ENCODE measurements at regions not wholly inside any gene's neighbourhood (a gene's known extent, or its start where the extent isn't known, plus 50 kb on each side); places are given as distances from the start of the nearest gene placed in this dataset.

DNA sequence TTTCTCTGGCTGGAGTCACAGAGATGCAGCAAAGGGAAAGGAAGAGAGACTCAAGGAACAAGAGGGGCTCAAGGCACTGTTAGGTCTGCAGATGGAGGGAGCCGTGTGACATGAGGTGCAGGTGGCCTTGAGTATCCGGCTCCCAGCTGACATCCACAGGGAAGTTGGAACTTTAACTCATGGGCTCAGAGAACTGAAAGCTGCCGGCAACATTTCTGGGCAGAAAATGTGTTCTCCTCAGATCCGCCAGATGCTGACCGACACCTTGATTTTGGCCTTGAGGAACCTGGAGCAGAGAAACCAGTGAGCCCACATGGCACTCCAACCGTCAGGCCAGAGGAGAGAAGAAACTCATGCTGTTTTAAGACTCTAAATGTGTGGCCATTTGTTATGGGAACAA lies 258.1 kb upstream of the IRX2 start:
- TF ChIP-seq TCF12 (IDR thresholded peaks at IDR 0.05): no peak
- no peak for TF ChIP-seq POLR2AphosphoS5 (IDR thresholded peaks at IDR 0.05; ENCODE audit: low read depth, low read length)
- no peak for TF ChIP-seq RFX5 (IDR thresholded peaks at IDR 0.05; ENCODE audit: low read length)
- TF ChIP-seq, protein P1, sequence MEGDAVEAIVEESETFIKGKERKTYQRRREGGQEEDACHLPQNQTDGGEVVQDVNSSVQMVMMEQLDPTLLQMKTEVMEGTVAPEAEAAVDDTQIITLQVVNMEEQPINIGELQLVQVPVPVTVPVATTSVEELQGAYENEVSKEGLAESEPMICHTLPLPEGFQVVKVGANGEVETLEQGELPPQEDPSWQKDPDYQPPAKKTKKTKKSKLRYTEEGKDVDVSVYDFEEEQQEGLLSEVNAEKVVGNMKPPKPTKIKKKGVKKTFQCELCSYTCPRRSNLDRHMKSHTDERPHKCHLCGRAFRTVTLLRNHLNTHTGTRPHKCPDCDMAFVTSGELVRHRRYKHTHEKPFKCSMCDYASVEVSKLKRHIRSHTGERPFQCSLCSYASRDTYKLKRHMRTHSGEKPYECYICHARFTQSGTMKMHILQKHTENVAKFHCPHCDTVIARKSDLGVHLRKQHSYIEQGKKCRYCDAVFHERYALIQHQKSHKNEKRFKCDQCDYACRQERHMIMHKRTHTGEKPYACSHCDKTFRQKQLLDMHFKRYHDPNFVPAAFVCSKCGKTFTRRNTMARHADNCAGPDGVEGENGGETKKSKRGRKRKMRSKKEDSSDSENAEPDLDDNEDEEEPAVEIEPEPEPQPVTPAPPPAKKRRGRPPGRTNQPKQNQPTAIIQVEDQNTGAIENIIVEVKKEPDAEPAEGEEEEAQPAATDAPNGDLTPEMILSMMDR (IDR thresholded peaks at IDR 0.05): no peak
- no peak for TF ChIP-seq RAD21 (IDR thresholded peaks at IDR 0.05; ENCODE audit: low read length)
- TF ChIP-seq FOSL2 (IDR thresholded peaks at IDR 0.05; ENCODE audit: borderline replicate concordance, low read depth): no peak
- TF ChIP-seq EP300 (IDR thresholded peaks at IDR 0.05; ENCODE audit: borderline replicate concordance in 1 of 2, low read depth in 1 of 2, low read length in 1 of 2): no peak
- TF ChIP-seq TEAD4 (IDR thresholded peaks at IDR 0.05; ENCODE audit: borderline replicate concordance, insufficient read depth): no peak
- TF ChIP-seq NRF1 (IDR thresholded peaks at IDR 0.05; ENCODE audit: low read depth, low read length): no peak
- ChIA-PET CTCF (no interaction called here), POLR2A (no interaction called here)
- Histone ChIP-seq H3K27me3 (ENCODE audit: insufficient read depth) (no peaks in the 10 kb centered on the region), H4K20me1 (ENCODE audit: insufficient read depth) (no peaks in the 10 kb centered on the region), H2AFZ (ENCODE audit: low read depth) (no peak overlapping the region), H3K79me2 (ENCODE audit: insufficient read depth) (no peaks in the 10 kb centered on the region), H3F3A (replicated peaks; ENCODE audit: insufficient read depth) (no peaks in the 10 kb centered on the region), H3K4me1 (ENCODE audit: control insufficient read depth in 1 of 2, insufficient read depth in 2 of 2, low read depth in 1 of 2, low read length in 1 of 2) (no peaks in the 10 kb centered on the region), H3K4me3 (ENCODE audit: low read depth in 2 of 2, low read length in 1 of 2) (no peak overlapping the region), H3K27ac (ENCODE audit: low read depth in 2 of 2, low read length in 1 of 2) (no peak overlapping the region), H3K9ac (no peak overlapping the region), H3K36me3 (replicated peaks in 1 of 2; ENCODE audit: control insufficient read depth in 1 of 2, insufficient read depth in 2 of 2, low read length in 1 of 2) (no peaks in the 10 kb centered on the region), H3K4me2 (no peak overlapping the region), H3K9me3 (no peaks in the 10 kb centered on the region), H3K9me2 (no peaks in the 10 kb centered on the region)
- WGBS (ENCODE audit: low lambda C conversion rate): 3% methylated on average over 6 of the region's 6 CpGs
- DNase-seq: no peak

DNA sequence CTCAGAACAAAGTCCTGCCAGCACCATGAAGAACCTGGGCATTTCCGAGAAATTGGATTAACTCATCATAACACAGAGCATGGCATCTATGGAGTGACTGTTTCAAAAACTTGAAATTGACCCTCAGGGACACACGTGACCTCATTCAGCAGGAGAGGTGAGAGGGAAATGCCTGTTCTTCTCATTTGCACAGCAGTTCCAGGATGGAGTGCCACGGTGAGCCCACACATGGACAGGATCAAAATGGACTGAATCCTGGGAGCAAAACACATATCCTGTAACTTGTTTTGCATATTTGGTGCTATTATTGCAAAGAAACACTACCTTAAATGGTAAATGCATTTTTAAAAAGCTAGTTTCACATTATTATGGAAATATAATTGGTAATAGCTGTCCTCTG lies 256.1 kb upstream of the IRX2 start:
- ChIA-PET CTCF (no interaction called here), POLR2A (no interaction called here)
- Histone ChIP-seq H3K27me3 (ENCODE audit: insufficient read depth) (0 out of 2 replicates have a peak, but pooled peaks cover 3% of the 10 kb centered on the region), H3K4me2 (no peak overlapping the region), H3K79me2 (ENCODE audit: insufficient read depth) (no peaks in the 10 kb centered on the region), H3K9me2 (no peaks in the 10 kb centered on the region), H3K4me3 (ENCODE audit: low read depth in 2 of 2, low read length in 1 of 2) (no peak overlapping the region), H3K36me3 (replicated peaks in 1 of 2; ENCODE audit: control insufficient read depth in 1 of 2, insufficient read depth in 2 of 2, low read length in 1 of 2) (no peaks in the 10 kb centered on the region), H3K27ac (ENCODE audit: low read depth in 2 of 2, low read length in 1 of 2) (no peak overlapping the region), H3F3A (replicated peaks; ENCODE audit: insufficient read depth) (no peaks in the 10 kb centered on the region), H3K4me1 (ENCODE audit: control insufficient read depth in 1 of 2, insufficient read depth in 2 of 2, low read depth in 1 of 2, low read length in 1 of 2) (no peaks in the 10 kb centered on the region), H2AFZ (ENCODE audit: low read depth) (no peak overlapping the region), H4K20me1 (ENCODE audit: insufficient read depth) (no peaks in the 10 kb centered on the region), H3K9ac (no peak overlapping the region), H3K9me3 (no peaks in the 10 kb centered on the region)
- DNase-seq: no peak
- WGBS (ENCODE audit: low lambda C conversion rate): 2% methylated on average over 3 of the region's 3 CpGs
- TF ChIP-seq, protein P2, sequence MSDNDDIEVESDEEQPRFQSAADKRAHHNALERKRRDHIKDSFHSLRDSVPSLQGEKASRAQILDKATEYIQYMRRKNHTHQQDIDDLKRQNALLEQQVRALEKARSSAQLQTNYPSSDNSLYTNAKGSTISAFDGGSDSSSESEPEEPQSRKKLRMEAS (IDR thresholded peaks at IDR 0.05; ENCODE audit: low read depth): no peak
- TF ChIP-seq, protein P3, sequence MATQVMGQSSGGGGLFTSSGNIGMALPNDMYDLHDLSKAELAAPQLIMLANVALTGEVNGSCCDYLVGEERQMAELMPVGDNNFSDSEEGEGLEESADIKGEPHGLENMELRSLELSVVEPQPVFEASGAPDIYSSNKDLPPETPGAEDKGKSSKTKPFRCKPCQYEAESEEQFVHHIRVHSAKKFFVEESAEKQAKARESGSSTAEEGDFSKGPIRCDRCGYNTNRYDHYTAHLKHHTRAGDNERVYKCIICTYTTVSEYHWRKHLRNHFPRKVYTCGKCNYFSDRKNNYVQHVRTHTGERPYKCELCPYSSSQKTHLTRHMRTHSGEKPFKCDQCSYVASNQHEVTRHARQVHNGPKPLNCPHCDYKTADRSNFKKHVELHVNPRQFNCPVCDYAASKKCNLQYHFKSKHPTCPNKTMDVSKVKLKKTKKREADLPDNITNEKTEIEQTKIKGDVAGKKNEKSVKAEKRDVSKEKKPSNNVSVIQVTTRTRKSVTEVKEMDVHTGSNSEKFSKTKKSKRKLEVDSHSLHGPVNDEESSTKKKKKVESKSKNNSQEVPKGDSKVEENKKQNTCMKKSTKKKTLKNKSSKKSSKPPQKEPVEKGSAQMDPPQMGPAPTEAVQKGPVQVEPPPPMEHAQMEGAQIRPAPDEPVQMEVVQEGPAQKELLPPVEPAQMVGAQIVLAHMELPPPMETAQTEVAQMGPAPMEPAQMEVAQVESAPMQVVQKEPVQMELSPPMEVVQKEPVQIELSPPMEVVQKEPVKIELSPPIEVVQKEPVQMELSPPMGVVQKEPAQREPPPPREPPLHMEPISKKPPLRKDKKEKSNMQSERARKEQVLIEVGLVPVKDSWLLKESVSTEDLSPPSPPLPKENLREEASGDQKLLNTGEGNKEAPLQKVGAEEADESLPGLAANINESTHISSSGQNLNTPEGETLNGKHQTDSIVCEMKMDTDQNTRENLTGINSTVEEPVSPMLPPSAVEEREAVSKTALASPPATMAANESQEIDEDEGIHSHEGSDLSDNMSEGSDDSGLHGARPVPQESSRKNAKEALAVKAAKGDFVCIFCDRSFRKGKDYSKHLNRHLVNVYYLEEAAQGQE (IDR thresholded peaks at IDR 0.05; ENCODE audit: low read depth, low read length): no peak
- TF ChIP-seq NFIC (IDR thresholded peaks at IDR 0.05; ENCODE audit: borderline replicate concordance): no peak
- TF ChIP-seq FOXJ3 (CRISPR knock-in tag; IDR thresholded peaks at IDR 0.05): no peak
- TF ChIP-seq, protein P4, sequence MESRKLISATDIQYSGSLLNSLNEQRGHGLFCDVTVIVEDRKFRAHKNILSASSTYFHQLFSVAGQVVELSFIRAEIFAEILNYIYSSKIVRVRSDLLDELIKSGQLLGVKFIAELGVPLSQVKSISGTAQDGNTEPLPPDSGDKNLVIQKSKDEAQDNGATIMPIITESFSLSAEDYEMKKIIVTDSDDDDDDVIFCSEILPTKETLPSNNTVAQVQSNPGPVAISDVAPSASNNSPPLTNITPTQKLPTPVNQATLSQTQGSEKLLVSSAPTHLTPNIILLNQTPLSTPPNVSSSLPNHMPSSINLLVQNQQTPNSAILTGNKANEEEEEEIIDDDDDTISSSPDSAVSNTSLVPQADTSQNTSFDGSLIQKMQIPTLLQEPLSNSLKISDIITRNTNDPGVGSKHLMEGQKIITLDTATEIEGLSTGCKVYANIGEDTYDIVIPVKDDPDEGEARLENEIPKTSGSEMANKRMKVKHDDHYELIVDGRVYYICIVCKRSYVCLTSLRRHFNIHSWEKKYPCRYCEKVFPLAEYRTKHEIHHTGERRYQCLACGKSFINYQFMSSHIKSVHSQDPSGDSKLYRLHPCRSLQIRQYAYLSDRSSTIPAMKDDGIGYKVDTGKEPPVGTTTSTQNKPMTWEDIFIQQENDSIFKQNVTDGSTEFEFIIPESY (IDR thresholded peaks at IDR 0.05; ENCODE audit: borderline replicate concordance, low read depth): no peak
- TF ChIP-seq JUND (IDR thresholded peaks at IDR 0.05): no peak
- TF ChIP-seq GABPA (IDR thresholded peaks at IDR 0.05; ENCODE audit: low read depth): no peak
- no peak for TF ChIP-seq POLR2AphosphoS5 (IDR thresholded peaks at IDR 0.05; ENCODE audit: low read depth, low read length)
- TF ChIP-seq FOSL2 (IDR thresholded peaks at IDR 0.05; ENCODE audit: borderline replicate concordance, low read depth): no peak
- TF ChIP-seq RCOR1 (IDR thresholded peaks at IDR 0.05; ENCODE audit: low read length): no peak
- TF ChIP-seq, protein P5, sequence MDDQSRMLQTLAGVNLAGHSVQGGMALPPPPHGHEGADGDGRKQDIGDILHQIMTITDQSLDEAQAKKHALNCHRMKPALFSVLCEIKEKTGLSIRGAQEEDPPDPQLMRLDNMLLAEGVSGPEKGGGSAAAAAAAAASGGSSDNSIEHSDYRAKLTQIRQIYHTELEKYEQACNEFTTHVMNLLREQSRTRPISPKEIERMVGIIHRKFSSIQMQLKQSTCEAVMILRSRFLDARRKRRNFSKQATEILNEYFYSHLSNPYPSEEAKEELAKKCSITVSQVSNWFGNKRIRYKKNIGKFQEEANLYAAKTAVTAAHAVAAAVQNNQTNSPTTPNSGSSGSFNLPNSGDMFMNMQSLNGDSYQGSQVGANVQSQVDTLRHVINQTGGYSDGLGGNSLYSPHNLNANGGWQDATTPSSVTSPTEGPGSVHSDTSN (IDR thresholded peaks at IDR 0.05): no peak
- TF ChIP-seq ELF1 (IDR thresholded peaks at IDR 0.05): no peak
- no peak for TF ChIP-seq SMC3 (IDR thresholded peaks at IDR 0.05; ENCODE audit: low read depth, low read length)
- TF ChIP-seq TCF12 (IDR thresholded peaks at IDR 0.05): no peak
- TF ChIP-seq TAF1 (IDR thresholded peaks at IDR 0.05; ENCODE audit: borderline replicate concordance, low read depth, low read length): no peak
- TF ChIP-seq NRF1 (IDR thresholded peaks at IDR 0.05; ENCODE audit: low read depth, low read length): no peak
